GM12864 (cell line): ENCODE measurements at regions not wholly inside any gene's neighbourhood (a gene's known extent, or its start where the extent isn't known, plus 50 kb on each side); places are given as distances from the start of the nearest gene placed in this dataset.

Experiments
- DNase-seq: peaks from one replicate; pipeline ENCODE4 v3.0.0-alpha.2; 2011; ENCODE audit warnings: low read depth
- H3K4me3 ChIP-seq: 2 replicates; pipeline ENCODE4 v1.5.1; 2011; ENCODE audit warnings: mild to moderate bottlenecking, low read depth, low read length, control low read depth
- CTCF ChIP-seq: IDR thresholded peaks from 2 replicates; pipeline ENCODE4 v1.5.1; 2011; ENCODE audit warnings: low read depth, mild to moderate bottlenecking, moderate library complexity, low read length, control low read depth, inconsistent platforms; ENCODE audit errors: missing control alignments

- no peak for DNase-seq
- no peak overlapping the region for H3K4me3 ChIP-seq
- TF ChIP-seq CTCF = no peak
Observed at GRCh38 chr1:38193040-38193439, 146.4 kb upstream of the POU3F1 start.

GRCh38 chr1:38191461-38191860, 144.9 kb upstream of the POU3F1 start:
- H3K4me3 ChIP-seq = no peak overlapping the region
- TF ChIP-seq CTCF = no peak
- no peak for DNase-seq

GRCh38 chr1:38190983-38191382, 144.4 kb upstream of the POU3F1 start:
- no peak for TF ChIP-seq CTCF
- no peak for DNase-seq
- no peak overlapping the region for H3K4me3 ChIP-seq

GRCh38 chr1:38187552-38187951, 141.0 kb upstream of the POU3F1 start:
- DNase-seq = no peak
- TF ChIP-seq CTCF = no peak
- H3K4me3 ChIP-seq = no peak overlapping the region

GRCh38 chr1:38186566-38186965, 140.0 kb upstream of the POU3F1 start:
- H3K4me3 ChIP-seq = no peak overlapping the region
- DNase-seq = no peak
- TF ChIP-seq CTCF = no peak

- no peak for DNase-seq
- TF ChIP-seq CTCF = no peak
- no peak overlapping the region for H3K4me3 ChIP-seq
Observed at GRCh38 chr1:38185913-38186312, 139.3 kb upstream of the POU3F1 start.

- no peak for TF ChIP-seq CTCF
- no peak for DNase-seq
Observed at GRCh38 chr1:38183747-38184146, 137.2 kb upstream of the POU3F1 start.

More at GRCh38 chr1:38183747-38184146, 137.2 kb upstream of the POU3F1 start:
- no peak overlapping the region for H3K4me3 ChIP-seq
